C4-2B (cell line): ENCODE measurements at regions not wholly inside any gene's neighbourhood (a gene's known extent, or its start where the extent isn't known, plus 50 kb on each side); places are given as distances from the start of the nearest gene placed in this dataset.

Source experiments
- ZFX ChIP-seq: fragments of 450-650 bp; IDR thresholded peaks from 2 replicates; pipeline ENCODE4 v1.6.1; 2017
- TF ChIP-seq, protein P1 (sequence below): fragments of 450-650 bp; conservative IDR thresholded peaks from 2 replicates; pipeline ENCODE4 v1.5.1; 2017; ENCODE audit warnings: mild to moderate bottlenecking

DNA sequence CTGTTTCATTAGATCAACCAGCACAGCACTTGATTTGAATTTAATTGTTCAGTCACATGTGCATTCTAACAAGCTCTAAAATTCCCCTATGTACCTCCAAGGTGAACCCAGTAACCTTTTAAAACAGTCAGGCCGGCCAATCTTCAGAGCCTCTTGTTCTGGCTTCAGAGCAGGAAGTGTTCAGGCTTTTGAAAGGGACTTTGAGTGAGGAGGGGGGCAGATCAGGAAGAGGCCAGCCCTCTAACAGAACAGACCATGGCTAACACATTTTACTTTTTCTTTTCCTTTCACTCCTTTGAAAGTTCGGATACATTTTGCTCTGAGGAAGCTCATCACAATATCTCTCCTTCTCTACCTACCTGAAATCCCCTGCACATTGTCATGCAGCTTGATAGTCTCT lies 390.3 kb downstream of the TBC1D4 start:
- TF ChIP-seq, protein P1, sequence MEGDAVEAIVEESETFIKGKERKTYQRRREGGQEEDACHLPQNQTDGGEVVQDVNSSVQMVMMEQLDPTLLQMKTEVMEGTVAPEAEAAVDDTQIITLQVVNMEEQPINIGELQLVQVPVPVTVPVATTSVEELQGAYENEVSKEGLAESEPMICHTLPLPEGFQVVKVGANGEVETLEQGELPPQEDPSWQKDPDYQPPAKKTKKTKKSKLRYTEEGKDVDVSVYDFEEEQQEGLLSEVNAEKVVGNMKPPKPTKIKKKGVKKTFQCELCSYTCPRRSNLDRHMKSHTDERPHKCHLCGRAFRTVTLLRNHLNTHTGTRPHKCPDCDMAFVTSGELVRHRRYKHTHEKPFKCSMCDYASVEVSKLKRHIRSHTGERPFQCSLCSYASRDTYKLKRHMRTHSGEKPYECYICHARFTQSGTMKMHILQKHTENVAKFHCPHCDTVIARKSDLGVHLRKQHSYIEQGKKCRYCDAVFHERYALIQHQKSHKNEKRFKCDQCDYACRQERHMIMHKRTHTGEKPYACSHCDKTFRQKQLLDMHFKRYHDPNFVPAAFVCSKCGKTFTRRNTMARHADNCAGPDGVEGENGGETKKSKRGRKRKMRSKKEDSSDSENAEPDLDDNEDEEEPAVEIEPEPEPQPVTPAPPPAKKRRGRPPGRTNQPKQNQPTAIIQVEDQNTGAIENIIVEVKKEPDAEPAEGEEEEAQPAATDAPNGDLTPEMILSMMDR: no peak
- TF ChIP-seq ZFX: no peak
